ENCODE measurements at regions not wholly inside any gene's neighbourhood (a gene's known extent, or its start where the extent isn't known, plus 50 kb on each side); places are given as distances from the start of the nearest gene placed in this dataset.

DNA sequence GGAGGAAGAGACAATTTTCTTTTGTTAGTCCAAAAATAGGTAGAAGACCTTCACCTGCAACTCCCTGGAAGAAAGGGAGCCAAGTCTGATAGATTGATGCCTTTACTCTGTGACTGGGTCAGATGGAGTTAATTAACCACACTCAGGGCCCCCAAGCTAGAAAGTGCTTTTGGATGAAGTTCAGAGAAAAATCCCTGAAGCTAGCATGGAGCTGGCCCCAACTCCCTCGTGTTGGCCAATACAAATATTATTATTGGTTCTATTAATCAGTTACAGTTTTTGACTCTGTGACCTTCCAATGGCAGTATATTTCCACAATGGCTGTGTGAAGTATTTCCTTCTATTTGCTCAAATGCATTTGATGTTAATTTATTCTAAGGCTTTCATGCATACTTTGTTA, 1753.5 kb downstream of the EFNA5 start:
- no peak for TF ChIP-seq TAF1 (IDR thresholded peaks at IDR 0.05; ENCODE audit: borderline replicate concordance, insufficient read depth, low read length)
- peak; percentile 55; the same call in 1 of the 2 replicates for TF ChIP-seq POLR2AphosphoS5 (IDR thresholded peaks at IDR 0.05; ENCODE audit: low read depth, low read length)
- 0 out of 4 replicates have a peak, but pooled peaks of 1 of the 2 experiments have one; percentile 51 for TF ChIP-seq REST (IDR thresholded peaks at IDR 0.05; ENCODE audit: insufficient read depth in 1 of 2, low read depth in 2 of 2, low read length in 2 of 2)
- no peak for TF ChIP-seq FOXP2 (optimal IDR thresholded peaks at IDR 0.05; ENCODE audit: borderline replicate concordance, extremely low read depth, extremely low read length, insufficient read depth)
- TF ChIP-seq SIN3A (IDR thresholded peaks at IDR 0.05; ENCODE audit: borderline replicate concordance, insufficient read depth, low read length) = no peak

Data from PFSK-1 (cell line).